Left kidney (tissue), 1 donor: ENCODE measurements at regions not wholly inside any gene's neighbourhood (a gene's known extent, or its start where the extent isn't known, plus 50 kb on each side); places are given as distances from the start of the nearest gene placed in this dataset.

Experiments
- DNase-seq: peaks from one replicate; pipeline ENCODE4 v3.0.0-alpha.2; 2013

GRCh38 chr22:22999523-22999922, 70.8 kb upstream of the GNAZ start:
- no peak for DNase-seq

GRCh38 chr22:23000657-23001347, 69.5 kb upstream of the GNAZ start:
- no peak for DNase-seq

GRCh38 chr22:23001463-23001862, 68.9 kb upstream of the GNAZ start:
- DNase-seq = no peak

GRCh38 chr22:23002612-23003180, 67.6 kb upstream of the GNAZ start:
- DNase-seq = no peak

- DNase-seq = no peak
Observed at GRCh38 chr22:23007823-23008222, 62.5 kb upstream of the GNAZ start.

GRCh38 chr22:23008896-23009295, 61.4 kb upstream of the GNAZ start:
- no peak for DNase-seq
